GM23338 (cell line): ENCODE measurements at regions not wholly inside any gene's neighbourhood (a gene's known extent, or its start where the extent isn't known, plus 50 kb on each side); places are given as distances from the start of the nearest gene placed in this dataset.

Experiments
- CREB1 ChIP-seq: fragments of 250-450 bp; sonication (Bioruptor Pico); IDR thresholded peaks from 2 replicates; pipeline ENCODE4 v1.5.0; 2020; ENCODE audit warnings: low read depth, mild to moderate bottlenecking, moderate library complexity
- EZH2 ChIP-seq: fragments of 200-600 bp; sonication (generic); IDR thresholded peaks from one replicate; pipeline ENCODE4 v1.8.0; 2017; ENCODE audit warnings: antibody characterized with exemption, mild to moderate bottlenecking, low read depth; ENCODE audit not compliant: unreplicated experiment
- EZH2phosphoT487 ChIP-seq: fragments of 200-600 bp; sonication (generic); IDR thresholded peaks from one replicate; pipeline ENCODE4 v1.8.1; 2018; ENCODE audit warnings: antibody characterized with exemption; ENCODE audit not compliant: unreplicated experiment
- JUNB ChIP-seq: IDR thresholded peaks from one replicate; pipeline ENCODE4 v1.6.1; 2016; ENCODE audit warnings: antibody characterized with exemption; ENCODE audit not compliant: unreplicated experiment
- NANOG ChIP-seq: IDR thresholded peaks from 2 replicates; pipeline ENCODE4 v1.6.1; 2016; ENCODE audit warnings: antibody characterized with exemption, borderline replicate concordance
- POLR2AphosphoS5 ChIP-seq: IDR thresholded peaks from 2 replicates; pipeline ENCODE4 v1.6.1; 2016; ENCODE audit warnings: antibody characterized with exemption, low read depth
- STAT1 ChIP-seq: IDR thresholded peaks from one replicate; pipeline ENCODE4 v1.6.1; 2016; ENCODE audit warnings: antibody characterized with exemption; ENCODE audit not compliant: unreplicated experiment
- ZNF114 ChIP-seq: fragments of 250-450 bp; sonication (Bioruptor Pico); IDR thresholded peaks from 2 replicates; pipeline ENCODE4 v1.5.0; 2020; ENCODE audit warnings: mild to moderate bottlenecking, moderate library complexity
- ZNF331 ChIP-seq: fragments of 250-450 bp; sonication (Bioruptor Pico); IDR thresholded peaks from 2 replicates; pipeline ENCODE4 v1.5.0; 2020; ENCODE audit warnings: low read depth, mild to moderate bottlenecking, moderate library complexity
- TF ChIP-seq, protein P1 (sequence below), 2 experiments: fragments of 200-600 bp in 1 of 2; sonication (generic) in 1 of 2; conservative IDR thresholded peaks; 2 replicates each; pipeline versions ENCODE4 v1.5.1 to v1.6.1; 2016 to 2017; ENCODE audit warnings: antibody characterized with exemption in 2 of 2, low read depth in 2 of 2, mild to moderate bottlenecking in 2 of 2, moderate library complexity in 1 of 2
- TF ChIP-seq, protein P2 (sequence below): IDR thresholded peaks from one replicate; pipeline ENCODE4 v1.6.1; 2018; ENCODE audit warnings: antibody characterized with exemption; ENCODE audit not compliant: unreplicated experiment
- TF ChIP-seq, protein P3 (sequence below): IDR thresholded peaks from 2 replicates; pipeline ENCODE4 v1.6.1; 2016; ENCODE audit warnings: antibody characterized with exemption
- TF ChIP-seq, protein P4 (sequence below): fragments of 250-450 bp; sonication (Bioruptor Pico); IDR thresholded peaks from 2 replicates; pipeline ENCODE4 v1.5.0; 2020; ENCODE audit warnings: mild to moderate bottlenecking, moderate library complexity

DNA sequence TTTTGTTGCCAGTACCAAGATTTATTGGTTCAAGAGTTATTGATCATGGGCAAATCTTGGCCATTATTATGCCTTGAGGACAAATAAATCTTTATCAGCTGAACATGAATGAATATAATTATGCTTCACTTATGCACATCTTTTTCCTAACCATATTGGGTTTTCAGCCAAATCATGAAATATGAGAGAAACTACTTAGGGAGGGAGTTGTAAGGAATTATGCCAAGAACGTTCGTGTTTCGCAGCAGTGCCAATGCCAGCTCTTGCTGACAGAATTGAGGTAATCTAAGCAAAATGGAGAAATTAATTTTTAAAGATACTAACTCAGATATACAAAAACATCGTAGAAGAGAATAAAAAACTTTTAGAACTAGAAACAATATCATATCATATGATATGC, 301.1 kb upstream of the SASH1 start:
- TF ChIP-seq EZH2phosphoT487 (no peak), EZH2 (no peak), JUNB (no peak), POLR2AphosphoS5 (no peak), CREB1 (CRISPR knock-in tag) (no peak), NANOG (no peak), ZNF331 (CRISPR knock-in tag) (no peak), ZNF114 (CRISPR knock-in tag) (no peak), STAT1 (no peak)
- TF ChIP-seq, protein P1, sequence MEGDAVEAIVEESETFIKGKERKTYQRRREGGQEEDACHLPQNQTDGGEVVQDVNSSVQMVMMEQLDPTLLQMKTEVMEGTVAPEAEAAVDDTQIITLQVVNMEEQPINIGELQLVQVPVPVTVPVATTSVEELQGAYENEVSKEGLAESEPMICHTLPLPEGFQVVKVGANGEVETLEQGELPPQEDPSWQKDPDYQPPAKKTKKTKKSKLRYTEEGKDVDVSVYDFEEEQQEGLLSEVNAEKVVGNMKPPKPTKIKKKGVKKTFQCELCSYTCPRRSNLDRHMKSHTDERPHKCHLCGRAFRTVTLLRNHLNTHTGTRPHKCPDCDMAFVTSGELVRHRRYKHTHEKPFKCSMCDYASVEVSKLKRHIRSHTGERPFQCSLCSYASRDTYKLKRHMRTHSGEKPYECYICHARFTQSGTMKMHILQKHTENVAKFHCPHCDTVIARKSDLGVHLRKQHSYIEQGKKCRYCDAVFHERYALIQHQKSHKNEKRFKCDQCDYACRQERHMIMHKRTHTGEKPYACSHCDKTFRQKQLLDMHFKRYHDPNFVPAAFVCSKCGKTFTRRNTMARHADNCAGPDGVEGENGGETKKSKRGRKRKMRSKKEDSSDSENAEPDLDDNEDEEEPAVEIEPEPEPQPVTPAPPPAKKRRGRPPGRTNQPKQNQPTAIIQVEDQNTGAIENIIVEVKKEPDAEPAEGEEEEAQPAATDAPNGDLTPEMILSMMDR (conservative IDR thresholded peaks at IDR 0.05; ENCODE audit: low read depth in 2 of 2): no peak
- TF ChIP-seq, protein P2, sequence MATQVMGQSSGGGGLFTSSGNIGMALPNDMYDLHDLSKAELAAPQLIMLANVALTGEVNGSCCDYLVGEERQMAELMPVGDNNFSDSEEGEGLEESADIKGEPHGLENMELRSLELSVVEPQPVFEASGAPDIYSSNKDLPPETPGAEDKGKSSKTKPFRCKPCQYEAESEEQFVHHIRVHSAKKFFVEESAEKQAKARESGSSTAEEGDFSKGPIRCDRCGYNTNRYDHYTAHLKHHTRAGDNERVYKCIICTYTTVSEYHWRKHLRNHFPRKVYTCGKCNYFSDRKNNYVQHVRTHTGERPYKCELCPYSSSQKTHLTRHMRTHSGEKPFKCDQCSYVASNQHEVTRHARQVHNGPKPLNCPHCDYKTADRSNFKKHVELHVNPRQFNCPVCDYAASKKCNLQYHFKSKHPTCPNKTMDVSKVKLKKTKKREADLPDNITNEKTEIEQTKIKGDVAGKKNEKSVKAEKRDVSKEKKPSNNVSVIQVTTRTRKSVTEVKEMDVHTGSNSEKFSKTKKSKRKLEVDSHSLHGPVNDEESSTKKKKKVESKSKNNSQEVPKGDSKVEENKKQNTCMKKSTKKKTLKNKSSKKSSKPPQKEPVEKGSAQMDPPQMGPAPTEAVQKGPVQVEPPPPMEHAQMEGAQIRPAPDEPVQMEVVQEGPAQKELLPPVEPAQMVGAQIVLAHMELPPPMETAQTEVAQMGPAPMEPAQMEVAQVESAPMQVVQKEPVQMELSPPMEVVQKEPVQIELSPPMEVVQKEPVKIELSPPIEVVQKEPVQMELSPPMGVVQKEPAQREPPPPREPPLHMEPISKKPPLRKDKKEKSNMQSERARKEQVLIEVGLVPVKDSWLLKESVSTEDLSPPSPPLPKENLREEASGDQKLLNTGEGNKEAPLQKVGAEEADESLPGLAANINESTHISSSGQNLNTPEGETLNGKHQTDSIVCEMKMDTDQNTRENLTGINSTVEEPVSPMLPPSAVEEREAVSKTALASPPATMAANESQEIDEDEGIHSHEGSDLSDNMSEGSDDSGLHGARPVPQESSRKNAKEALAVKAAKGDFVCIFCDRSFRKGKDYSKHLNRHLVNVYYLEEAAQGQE: no peak
- TF ChIP-seq, protein P3, sequence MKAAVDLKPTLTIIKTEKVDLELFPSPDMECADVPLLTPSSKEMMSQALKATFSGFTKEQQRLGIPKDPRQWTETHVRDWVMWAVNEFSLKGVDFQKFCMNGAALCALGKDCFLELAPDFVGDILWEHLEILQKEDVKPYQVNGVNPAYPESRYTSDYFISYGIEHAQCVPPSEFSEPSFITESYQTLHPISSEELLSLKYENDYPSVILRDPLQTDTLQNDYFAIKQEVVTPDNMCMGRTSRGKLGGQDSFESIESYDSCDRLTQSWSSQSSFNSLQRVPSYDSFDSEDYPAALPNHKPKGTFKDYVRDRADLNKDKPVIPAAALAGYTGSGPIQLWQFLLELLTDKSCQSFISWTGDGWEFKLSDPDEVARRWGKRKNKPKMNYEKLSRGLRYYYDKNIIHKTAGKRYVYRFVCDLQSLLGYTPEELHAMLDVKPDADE: no peak
- TF ChIP-seq, protein P4, sequence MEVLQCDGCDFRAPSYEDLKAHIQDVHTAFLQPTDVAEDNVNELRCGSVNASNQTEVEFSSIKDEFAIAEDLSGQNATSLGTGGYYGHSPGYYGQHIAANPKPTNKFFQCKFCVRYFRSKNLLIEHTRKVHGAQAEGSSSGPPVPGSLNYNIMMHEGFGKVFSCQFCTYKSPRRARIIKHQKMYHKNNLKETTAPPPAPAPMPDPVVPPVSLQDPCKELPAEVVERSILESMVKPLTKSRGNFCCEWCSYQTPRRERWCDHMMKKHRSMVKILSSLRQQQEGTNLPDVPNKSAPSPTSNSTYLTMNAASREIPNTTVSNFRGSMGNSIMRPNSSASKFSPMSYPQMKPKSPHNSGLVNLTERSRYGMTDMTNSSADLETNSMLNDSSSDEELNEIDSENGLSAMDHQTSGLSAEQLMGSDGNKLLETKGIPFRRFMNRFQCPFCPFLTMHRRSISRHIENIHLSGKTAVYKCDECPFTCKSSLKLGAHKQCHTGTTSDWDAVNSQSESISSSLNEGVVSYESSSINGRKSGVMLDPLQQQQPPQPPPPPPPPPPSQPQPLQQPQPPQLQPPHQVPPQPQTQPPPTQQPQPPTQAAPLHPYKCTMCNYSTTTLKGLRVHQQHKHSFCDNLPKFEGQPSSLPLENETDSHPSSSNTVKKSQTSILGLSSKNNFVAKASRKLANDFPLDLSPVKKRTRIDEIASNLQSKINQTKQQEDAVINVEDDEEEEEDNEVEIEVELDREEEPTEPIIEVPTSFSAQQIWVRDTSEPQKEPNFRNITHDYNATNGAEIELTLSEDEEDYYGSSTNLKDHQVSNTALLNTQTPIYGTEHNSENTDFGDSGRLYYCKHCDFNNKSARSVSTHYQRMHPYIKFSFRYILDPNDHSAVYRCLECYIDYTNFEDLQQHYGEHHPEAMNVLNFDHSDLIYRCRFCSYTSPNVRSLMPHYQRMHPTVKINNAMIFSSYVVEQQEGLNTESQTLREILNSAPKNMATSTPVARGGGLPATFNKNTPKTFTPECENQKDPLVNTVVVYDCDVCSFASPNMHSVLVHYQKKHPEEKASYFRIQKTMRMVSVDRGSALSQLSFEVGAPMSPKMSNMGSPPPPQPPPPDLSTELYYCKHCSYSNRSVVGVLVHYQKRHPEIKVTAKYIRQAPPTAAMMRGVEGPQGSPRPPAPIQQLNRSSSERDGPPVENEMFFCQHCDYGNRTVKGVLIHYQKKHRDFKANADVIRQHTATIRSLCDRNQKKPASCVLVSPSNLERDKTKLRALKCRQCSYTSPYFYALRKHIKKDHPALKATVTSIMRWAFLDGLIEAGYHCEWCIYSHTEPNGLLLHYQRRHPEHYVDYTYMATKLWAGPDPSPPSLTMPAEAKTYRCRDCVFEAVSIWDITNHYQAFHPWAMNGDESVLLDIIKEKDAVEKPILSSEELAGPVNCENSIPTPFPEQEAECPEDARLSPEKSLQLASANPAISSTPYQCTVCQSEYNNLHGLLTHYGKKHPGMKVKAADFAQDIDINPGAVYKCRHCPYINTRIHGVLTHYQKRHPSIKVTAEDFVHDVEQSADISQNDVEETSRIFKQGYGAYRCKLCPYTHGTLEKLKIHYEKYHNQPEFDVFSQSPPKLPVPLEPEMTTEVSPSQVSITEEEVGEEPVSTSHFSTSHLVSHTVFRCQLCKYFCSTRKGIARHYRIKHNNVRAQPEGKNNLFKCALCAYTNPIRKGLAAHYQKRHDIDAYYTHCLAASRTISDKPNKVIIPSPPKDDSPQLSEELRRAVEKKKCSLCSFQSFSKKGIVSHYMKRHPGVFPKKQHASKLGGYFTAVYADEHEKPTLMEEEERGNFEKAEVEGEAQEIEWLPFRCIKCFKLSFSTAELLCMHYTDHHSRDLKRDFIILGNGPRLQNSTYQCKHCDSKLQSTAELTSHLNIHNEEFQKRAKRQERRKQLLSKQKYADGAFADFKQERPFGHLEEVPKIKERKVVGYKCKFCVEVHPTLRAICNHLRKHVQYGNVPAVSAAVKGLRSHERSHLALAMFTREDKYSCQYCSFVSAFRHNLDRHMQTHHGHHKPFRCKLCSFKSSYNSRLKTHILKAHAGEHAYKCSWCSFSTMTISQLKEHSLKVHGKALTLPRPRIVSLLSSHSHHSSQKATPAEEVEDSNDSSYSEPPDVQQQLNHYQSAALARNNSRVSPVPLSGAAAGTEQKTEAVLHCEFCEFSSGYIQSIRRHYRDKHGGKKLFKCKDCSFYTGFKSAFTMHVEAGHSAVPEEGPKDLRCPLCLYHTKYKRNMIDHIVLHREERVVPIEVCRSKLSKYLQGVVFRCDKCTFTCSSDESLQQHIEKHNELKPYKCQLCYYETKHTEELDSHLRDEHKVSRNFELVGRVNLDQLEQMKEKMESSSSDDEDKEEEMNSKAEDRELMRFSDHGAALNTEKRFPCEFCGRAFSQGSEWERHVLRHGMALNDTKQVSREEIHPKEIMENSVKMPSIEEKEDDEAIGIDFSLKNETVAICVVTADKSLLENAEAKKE (CRISPR knock-in tag): no peak
